Smooth muscle cell (in vitro differentiated cells): ENCODE measurements at regions not wholly inside any gene's neighbourhood (a gene's known extent, or its start where the extent isn't known, plus 50 kb on each side); places are given as distances from the start of the nearest gene placed in this dataset.

Experiments
- DNase-seq: peaks from one replicate; lab custom pipeline; 2025; ENCODE audit not compliant: unreplicated experiment; lab: John Stamatoyannopoulos, UW
- H2AFZ ChIP-seq: fragments of 200-600 bp; sonication (generic); 2 replicates; pipeline ENCODE4 v1.6.0; 2016; ENCODE audit warnings: antibody characterized with exemption, low read depth, mild to moderate bottlenecking
- H3F3A ChIP-seq: fragments of 200-600 bp; sonication (generic); 2 replicates; pipeline ENCODE4 v1.6.0; 2017; ENCODE audit warnings: antibody characterized with exemption, low read depth
- H3K27ac ChIP-seq: fragments of 200-600 bp; sonication (generic); 2 replicates; pipeline ENCODE4 v1.5.1; 2016; ENCODE audit warnings: low read depth, mild to moderate bottlenecking
- H3K27me3 ChIP-seq: fragments of 200-600 bp; sonication (generic); 2 replicates; pipeline ENCODE4 v1.6.1; 2016; ENCODE audit warnings: low read depth, mild to moderate bottlenecking
- H3K36me3 ChIP-seq: fragments of 200-600 bp; sonication (generic); 2 replicates; pipeline ENCODE4 v1.5.1; 2016; ENCODE audit warnings: low read depth
- H3K4me1 ChIP-seq: fragments of 200-600 bp; sonication (generic); 2 replicates; pipeline ENCODE4 v1.5.1; 2016; ENCODE audit warnings: low read depth
- H3K4me2 ChIP-seq: fragments of 200-600 bp; sonication (generic); 2 replicates; pipeline ENCODE4 v1.6.0; 2016; ENCODE audit warnings: mild to moderate bottlenecking
- H3K4me3 ChIP-seq: fragments of 200-600 bp; sonication (generic); 2 replicates; pipeline ENCODE4 v1.5.1; 2016; ENCODE audit warnings: mild to moderate bottlenecking
- H3K79me2 ChIP-seq: fragments of 200-600 bp; sonication (generic); 2 replicates; pipeline ENCODE4 v1.6.0; 2016; ENCODE audit warnings: low read depth, mild to moderate bottlenecking
- H3K9ac ChIP-seq: fragments of 200-600 bp; sonication (generic); 2 replicates; pipeline ENCODE4 v1.6.0; 2016; ENCODE audit warnings: low read depth
- H3K9me3 ChIP-seq: fragments of 200-600 bp; sonication (generic); replicated peaks from 2 replicates; pipeline ENCODE4 v1.5.1; 2016; ENCODE audit warnings: low read depth
- H4K20me1 ChIP-seq: fragments of 200-600 bp; sonication (generic); 2 replicates; pipeline ENCODE4 v1.6.0; 2016; ENCODE audit warnings: low read depth
- CTCF ChIP-seq: fragments of 200-600 bp; sonication (generic); IDR thresholded peaks from 2 replicates; pipeline ENCODE4 v1.5.1; 2017; ENCODE audit warnings: borderline replicate concordance, mild to moderate bottlenecking, antibody characterized with exemption; ENCODE audit not compliant: insufficient read depth, poor library complexity, severe bottlenecking
- WGBS: methylation state at CpG from one replicate; pipeline ENCODE4 v1.1.7; 2016; ENCODE audit warnings: low lambda C conversion rate; 5-methylcytosine and 5-hydroxymethylcytosine counted together

GRCh38 chr7:42994096-42994495, 61.9 kb downstream of the MRPL32 start:
- no peaks in the 10 kb centered on the region for H3F3A ChIP-seq
- no peak overlapping the region for H3K4me3 ChIP-seq
- no peaks in the 10 kb centered on the region for H3K36me3 ChIP-seq
- H3K27ac ChIP-seq: no peak overlapping the region
- no peaks in the 10 kb centered on the region for H3K9me3 ChIP-seq
- no peak overlapping the region for H2AFZ ChIP-seq
- no peaks in the 10 kb centered on the region for H3K27me3 ChIP-seq
- H3K4me1 ChIP-seq: peaks cover 12% of the 10 kb centered on the region
- TF ChIP-seq CTCF: no peak
- no peak for DNase-seq
- H3K9ac ChIP-seq: no peak overlapping the region
- H4K20me1 ChIP-seq: no peaks in the 10 kb centered on the region
- 92% methylated on average over 2 of the region's 2 CpGs for WGBS
- no peaks in the 10 kb centered on the region for H3K79me2 ChIP-seq
- no peak overlapping the region for H3K4me2 ChIP-seq

DNA sequence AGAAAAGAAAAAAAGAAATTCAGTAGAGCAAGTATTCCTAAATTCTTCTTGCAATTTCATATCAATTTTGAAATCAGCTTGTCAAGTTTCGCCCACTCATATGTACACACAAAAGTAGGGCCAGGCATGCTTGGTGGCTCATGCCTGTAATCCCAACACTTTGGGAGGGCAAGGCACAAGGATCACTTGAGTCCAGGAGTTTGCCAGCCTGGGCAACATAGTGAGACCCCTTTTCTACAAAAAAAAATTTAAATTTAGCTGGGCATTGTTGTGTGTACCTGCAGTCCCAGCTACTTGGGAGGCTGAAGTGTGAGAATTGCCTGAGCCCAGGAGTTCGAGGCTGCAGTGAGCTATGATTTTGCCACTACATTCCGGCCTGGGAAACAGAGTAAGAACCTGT, 65.4 kb downstream of the MRPL32 start:
- Histone ChIP-seq H3K79me2 (no peaks in the 10 kb centered on the region), H3F3A (no peaks in the 10 kb centered on the region), H2AFZ (no peak overlapping the region), H3K27me3 (no peaks in the 10 kb centered on the region), H3K9ac (no peak overlapping the region), H3K4me3 (no peak overlapping the region), H3K4me2 (no peak overlapping the region), H3K9me3 (no peaks in the 10 kb centered on the region), H3K4me1 (peaks cover 5% of the 10 kb centered on the region), H3K27ac (no peak overlapping the region), H4K20me1 (no peaks in the 10 kb centered on the region), H3K36me3 (no peaks in the 10 kb centered on the region)
- TF ChIP-seq CTCF: no peak
- DNase-seq: no peak
- 95% methylated on average over 3 of the region's 3 CpGs for WGBS

DNA sequence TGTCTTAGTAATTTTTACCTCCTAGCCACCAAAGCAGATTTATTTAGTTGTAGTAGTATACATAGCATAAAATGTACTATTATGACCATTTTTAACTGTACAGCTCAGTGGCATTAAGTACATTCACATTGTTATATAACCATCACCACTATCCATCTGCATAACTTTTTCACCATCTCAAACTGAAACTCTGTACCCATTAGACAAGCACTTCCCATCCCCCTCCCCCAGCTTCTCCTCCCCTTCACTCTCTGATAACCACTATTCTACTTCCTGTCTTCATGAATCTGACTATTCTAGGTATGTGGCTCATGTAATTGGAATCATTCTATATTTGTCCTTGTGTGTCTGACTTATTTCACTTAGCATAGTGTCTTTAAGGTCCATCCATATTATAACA, 71.9 kb downstream of the MRPL32 start:
- Histone ChIP-seq H3K9ac (no peak overlapping the region), H3K27ac (no peak overlapping the region), H3K36me3 (no peaks in the 10 kb centered on the region), H3K79me2 (no peaks in the 10 kb centered on the region), H2AFZ (peak overlapping the region; percentile 17), H3K4me1 (no peaks in the 10 kb centered on the region), H3K4me3 (no peak overlapping the region), H3F3A (no peaks in the 10 kb centered on the region), H3K9me3 (no peaks in the 10 kb centered on the region), H3K4me2 (no peak overlapping the region), H3K27me3 (no peaks in the 10 kb centered on the region), H4K20me1 (no peaks in the 10 kb centered on the region)
- no peak for TF ChIP-seq CTCF
- DNase-seq: no peak

DNA sequence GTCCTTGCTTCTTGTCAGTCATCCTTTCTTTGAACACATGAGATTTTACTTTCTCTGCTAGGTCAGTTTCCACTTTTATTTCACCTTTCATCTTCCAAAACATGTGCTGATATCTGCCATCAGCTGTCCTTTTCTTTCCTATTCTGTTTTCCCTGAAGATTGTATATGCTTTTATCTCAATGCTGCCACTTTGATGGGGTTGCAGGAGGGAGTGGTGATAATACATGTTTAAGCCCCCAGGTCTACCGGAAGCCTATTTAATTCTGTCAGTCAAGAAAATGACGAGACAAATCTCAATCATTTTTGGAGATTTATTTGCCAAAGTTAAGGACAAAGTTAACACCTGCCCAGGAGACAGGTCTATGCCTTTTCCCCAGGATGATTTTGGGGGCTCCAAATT, 73.8 kb downstream of the MRPL32 start:
- WGBS: 83% methylated on average over 2 of the region's 2 CpGs
- H2AFZ ChIP-seq: no peak overlapping the region
- DNase-seq: no peak

More for the DNA sequence above, 73.8 kb downstream of the MRPL32 start:
- H3K9me3 ChIP-seq: no peaks in the 10 kb centered on the region
- no peaks in the 10 kb centered on the region for H3K27me3 ChIP-seq
- no peak overlapping the region for H3K4me3 ChIP-seq
- H3K9ac ChIP-seq: no peak overlapping the region
- H3K4me2 ChIP-seq: no peak overlapping the region
- H3F3A ChIP-seq: no peaks in the 10 kb centered on the region
- no peaks in the 10 kb centered on the region for H3K4me1 ChIP-seq
- no peaks in the 10 kb centered on the region for H3K36me3 ChIP-seq
- no peaks in the 10 kb centered on the region for H3K79me2 ChIP-seq
- no peak overlapping the region for H3K27ac ChIP-seq
- H4K20me1 ChIP-seq: no peaks in the 10 kb centered on the region
- no peak for TF ChIP-seq CTCF
